ENCODE measurements at regions not wholly inside any gene's neighbourhood (a gene's known extent, or its start where the extent isn't known, plus 50 kb on each side); places are given as distances from the start of the nearest gene placed in this dataset.

GRCh38 chr15:35885870-35886269, 339.9 kb upstream of the DPH6 start:
- intact Hi-C loops (cut with DNase I) = no loop called here
- DNase-seq = no peak
- no peaks in the 10 kb centered on the region for H3K36me3 ChIP-seq
- no peaks in the 10 kb centered on the region for H3K9me3 ChIP-seq
- FAIRE-seq = no peak
- 97% methylated on average over 1 of the region's 1 CpG for WGBS, 2 donors
- H3K27ac ChIP-seq = no peak overlapping the region
- H3K4me1 ChIP-seq = no peaks in the 10 kb centered on the region
- no peak overlapping the region for H3K4me3 ChIP-seq
- no peak for ATAC-seq
- TF ChIP-seq CTCF (IDR thresholded peaks at IDR 0.05) = no peak
- H3K27me3 ChIP-seq = no peaks in the 10 kb centered on the region

GRCh38 chr15:35886765-35887164, 340.8 kb upstream of the DPH6 start:
- H3K27me3 ChIP-seq = no peaks in the 10 kb centered on the region
- no peak overlapping the region for H3K27ac ChIP-seq
- intact Hi-C loops (cut with DNase I) = no loop called here
- DNase-seq (no peak), ATAC-seq (no peak), FAIRE-seq (no peak)
- no peaks in the 10 kb centered on the region for H3K4me1 ChIP-seq
- no peak overlapping the region for H3K4me3 ChIP-seq
- TF ChIP-seq CTCF (IDR thresholded peaks at IDR 0.05) = no peak
- H3K36me3 ChIP-seq = no peaks in the 10 kb centered on the region
- H3K9me3 ChIP-seq = no peaks in the 10 kb centered on the region

- H3K36me3 ChIP-seq = no peaks in the 10 kb centered on the region
- no peaks in the 10 kb centered on the region for H3K27me3 ChIP-seq
- no peaks in the 10 kb centered on the region for H3K9me3 ChIP-seq
- 33 to 46% methylated on average over 1 of the region's 1 CpG for WGBS, 2 donors
- no peaks in the 10 kb centered on the region for H3K4me1 ChIP-seq
- no peak for DNase-seq
- intact Hi-C loops (cut with DNase I) = no loop called here
- FAIRE-seq = no peak
- no peak for TF ChIP-seq CTCF (IDR thresholded peaks at IDR 0.05)
- no peak overlapping the region for H3K27ac ChIP-seq
- no peak overlapping the region for H3K4me3 ChIP-seq
- no peak for ATAC-seq
These were observed 342.9 kb upstream of the DPH6 start for GRCh38 chr15:35888815-35889214.

- intact Hi-C loops (cut with DNase I) = no loop called here
These were observed 361.5 kb upstream of the DPH6 start for GRCh38 chr15:35907511-35907910.

GRCh38 chr15:35909414-35909813, 363.4 kb upstream of the DPH6 start:
- no peak for DNase-seq
- intact Hi-C loops (cut with DNase I) = no loop called here
- 93 to 94% methylated on average over 3 of the region's 3 CpGs for WGBS, 2 donors
- H3K4me1 ChIP-seq = peaks cover 0 to 10% (median 2%) of the 10 kb centered on the region in 3 donors
- no peaks in the 10 kb centered on the region for H3K36me3 ChIP-seq
- ATAC-seq = no peak
- H3K9me3 ChIP-seq = no peaks in the 10 kb centered on the region
- no peak overlapping the region for H3K27ac ChIP-seq
- FAIRE-seq = no peak
- H3K27me3 ChIP-seq = no peaks in the 10 kb centered on the region
- TF ChIP-seq CTCF (IDR thresholded peaks at IDR 0.05) = no peak
- no peak overlapping the region for H3K4me3 ChIP-seq

More at GRCh38 chr15:35907511-35907910, 361.5 kb upstream of the DPH6 start:
- H3K27me3 ChIP-seq = no peaks in the 10 kb centered on the region
- WGBS, 2 donors = 46% methylated on average over 3 of the region's 3 CpGs
- no peak for ATAC-seq
- DNase-seq = no peak
- no peak overlapping the region for H3K27ac ChIP-seq
- no peak for FAIRE-seq
- no peak for TF ChIP-seq CTCF (IDR thresholded peaks at IDR 0.05)
- H3K4me1 ChIP-seq = peaks cover 0 to 10% (median 2%) of the 10 kb centered on the region in 3 donors
- H3K9me3 ChIP-seq = no peaks in the 10 kb centered on the region
- no peak overlapping the region for H3K4me3 ChIP-seq
- no peaks in the 10 kb centered on the region for H3K36me3 ChIP-seq

All from pancreas (tissue), 10 donors.